Endothelial cell of umbilical vein (primary cell): ENCODE measurements at regions not wholly inside any gene's neighbourhood (a gene's known extent, or its start where the extent isn't known, plus 50 kb on each side); places are given as distances from the start of the nearest gene placed in this dataset.

Source experiments
- CTCF ChIP-seq, 2 donors: IDR thresholded peaks; 1 replicate in 1 of 2; 2 replicates in 1 of 2; pipeline ENCODE4 v1.5.1; 2011; ENCODE audit warnings: low read length in 2 of 2, mild to moderate bottlenecking in 2 of 2, moderate library complexity in 2 of 2, control low read depth in 1 of 2, inconsistent platforms in 1 of 2, low read depth in 1 of 2; ENCODE audit not compliant: insufficient read depth in 1 of 2; ENCODE audit errors: extremely low read depth in 1 of 2
- JUN ChIP-seq: IDR thresholded peaks from 2 replicates; pipeline ENCODE4 v1.6.1; 2011; ENCODE audit warnings: borderline replicate concordance, low read depth; ENCODE audit not compliant: insufficient read length, insufficient read depth
- MAX ChIP-seq: IDR thresholded peaks from 2 replicates; pipeline ENCODE4 v1.6.1; 2011; ENCODE audit not compliant: insufficient read depth, insufficient read length
- MYC ChIP-seq: IDR thresholded peaks from one replicate; pipeline ENCODE4 v1.6.1; 2011; ENCODE audit warnings: mild to moderate bottlenecking, low read depth, low read length
- POLR2A ChIP-seq: IDR thresholded peaks from 2 replicates; pipeline ENCODE4 v1.6.1; 2012; ENCODE audit warnings: low read depth, mild to moderate bottlenecking, control low read depth, low read length

- TF ChIP-seq MAX (no peak), CTCF (IDR thresholded peaks at IDR 0.05; ENCODE audit: extremely low read depth in 1 of 2, insufficient read depth in 1 of 2, low read depth in 1 of 2, low read length in 2 of 2) (no peak), JUN (no peak), POLR2A (no peak), MYC (no peak)
These were observed 125.0 kb downstream of the C6orf118 start for GRCh38 chr6:165184192-165184979.
